HCT116 (cell line): ENCODE measurements at regions not wholly inside any gene's neighbourhood (a gene's known extent, or its start where the extent isn't known, plus 50 kb on each side); places are given as distances from the start of the nearest gene placed in this dataset.

Source experiments
- ATF3 ChIP-seq: IDR thresholded peaks from 2 replicates; pipeline ENCODE4 v1.6.1; 2012
- CTCF ChIP-seq, 3 experiments: fragments of 200-600 bp in 1 of 3; sonication (generic) in 1 of 3; IDR thresholded peaks in 2 of 3; conservative IDR thresholded peaks in 1 of 3; 2 replicates each; pipeline ENCODE4 v1.5.1; 2012 to 2017; ENCODE audit warnings: low read depth in 2 of 3, low read length in 2 of 3, antibody characterized with exemption in 1 of 3, borderline replicate concordance in 1 of 3, control low read depth in 1 of 3, mild to moderate bottlenecking in 1 of 3, mixed read lengths in 1 of 3, mixed run types in 1 of 3, moderate library complexity in 1 of 3; ENCODE audit not compliant: insufficient read depth in 1 of 3
- EZH2 ChIP-seq: fragments of 200-600 bp; sonication (generic); IDR thresholded peaks from 2 replicates; pipeline ENCODE4 v1.6.1; 2017; ENCODE audit warnings: antibody characterized with exemption, mixed run types
- EZH2phosphoT487 ChIP-seq: fragments of 200-600 bp; IDR thresholded peaks from 2 replicates; pipeline ENCODE4 v1.6.1; 2018; ENCODE audit warnings: antibody characterized with exemption, borderline replicate concordance
- MAX ChIP-seq: IDR thresholded peaks from 2 replicates; pipeline ENCODE4 v1.6.1; 2012
- POLR2A ChIP-seq: IDR thresholded peaks from 2 replicates; pipeline ENCODE4 v1.7.0; 2011; ENCODE audit warnings: borderline replicate concordance; ENCODE audit not compliant: insufficient read depth, insufficient read length; ENCODE audit errors: extremely low read depth
- POLR2AphosphoS5 ChIP-seq: IDR thresholded peaks from 2 replicates; pipeline ENCODE4 v1.6.1; 2011; ENCODE audit warnings: mild to moderate bottlenecking, low read depth, low read length, moderate library complexity
- RAD21 ChIP-seq: IDR thresholded peaks from 2 replicates; pipeline ENCODE4 v1.6.1; 2012; ENCODE audit warnings: low read depth, mild to moderate bottlenecking
- SIN3A ChIP-seq: IDR thresholded peaks from 2 replicates; pipeline ENCODE4 v1.6.1; 2012; ENCODE audit warnings: low read depth
- SRF ChIP-seq: IDR thresholded peaks from 2 replicates; pipeline ENCODE4 v1.6.1; 2012; ENCODE audit warnings: low read depth
- TCF7L2 ChIP-seq: IDR thresholded peaks from 2 replicates; pipeline ENCODE4 v1.7.0; 2011; ENCODE audit warnings: borderline replicate concordance, inconsistent platforms; ENCODE audit not compliant: insufficient read depth, insufficient read length; ENCODE audit errors: extremely low read depth
- YY1 ChIP-seq: IDR thresholded peaks from 2 replicates; pipeline ENCODE4 v1.6.1; 2011; ENCODE audit warnings: low read length, low read depth, moderate library complexity, mild to moderate bottlenecking; ENCODE audit not compliant: insufficient replicate concordance; ENCODE audit errors: extremely low read depth

GRCh38 chr9:106637486-106637885 lies 225.5 kb upstream of the ZNF462 start:
- TF ChIP-seq POLR2A, result no peak
- TF ChIP-seq CTCF (IDR thresholded peaks at IDR 0.05 in 2 of 3, conservative IDR thresholded peaks at IDR 0.05 in 1 of 3; ENCODE audit: borderline replicate concordance in 1 of 3, insufficient read depth in 1 of 3, low read depth in 2 of 3, low read length in 2 of 3), result no peak
- no peak for TF ChIP-seq POLR2AphosphoS5
- no peak for TF ChIP-seq EZH2
- TF ChIP-seq RAD21, result no peak
- no peak for TF ChIP-seq ATF3
- TF ChIP-seq MAX, result no peak
- TF ChIP-seq TCF7L2, result no peak
- no peak for TF ChIP-seq SRF
- no peak for TF ChIP-seq SIN3A
- no peak for TF ChIP-seq EZH2phosphoT487
- TF ChIP-seq YY1, result no peak
